ENCODE measurements at regions not wholly inside any gene's neighbourhood (a gene's known extent, or its start where the extent isn't known, plus 50 kb on each side); places are given as distances from the start of the nearest gene placed in this dataset.

DNA sequence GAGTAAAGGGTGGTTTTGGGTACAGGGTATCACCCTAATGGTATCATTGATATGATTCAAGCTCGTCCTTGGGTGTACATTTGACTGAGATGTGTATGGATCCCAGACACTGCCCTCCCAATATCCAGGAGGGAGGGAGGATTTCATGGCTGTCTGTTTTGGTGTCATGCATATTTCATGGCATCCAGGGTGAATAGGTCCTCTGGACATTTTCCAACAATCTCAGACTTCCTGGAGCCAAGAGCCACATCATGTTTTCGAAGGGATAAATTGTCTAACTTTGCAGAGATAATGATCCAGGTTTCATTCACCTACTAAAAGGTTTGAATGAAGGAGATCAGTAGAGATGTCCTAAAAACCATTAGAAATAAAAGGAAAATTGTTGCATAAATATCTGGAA, 431.9 kb downstream of the SHISA9 start:
- no peak overlapping the region for H2AK5ac ChIP-seq (ENCODE audit: insufficient read length, low read length)
- H3K23me2 ChIP-seq (ENCODE audit: insufficient read length, low read depth, low read length, poor library complexity, severe bottlenecking) = no peaks in the 10 kb centered on the region
- Mint-ChIP-seq H3K9me3 (no peaks in the 10 kb centered on the region; a peak in 2 of 5 replicates), H3K27ac (no peak overlapping the region), H3K27me3 (ENCODE audit: low read depth) (no peaks in the 10 kb centered on the region; the same call in none of the 2 replicates), H3K4me3 (no peak overlapping the region), H3K36me3 (ENCODE audit: insufficient read depth in 1 of 3, low read depth in 3 of 3) (peaks cover 0 to 9% (median 0%) of the 10 kb centered on the region in 3 experiments; a peak in 3 of 7 replicates), H3K4me1 (peaks cover 28 to 34% of the 10 kb centered on the region in 2 experiments)
- H4K20me1 ChIP-seq (ENCODE audit: control insufficient read depth, insufficient read depth, insufficient read length) = no peaks in the 10 kb centered on the region
- H4K5ac ChIP-seq (ENCODE audit: insufficient read length, low read depth, low read length) = no peak overlapping the region
- no peak overlapping the region for H4K8ac ChIP-seq (replicated peaks; ENCODE audit: insufficient read length, low read depth, low read length)
- no peak overlapping the region for H3K23ac ChIP-seq (ENCODE audit: insufficient read length, low read depth, low read length)
- H3K27ac ChIP-seq (ENCODE audit: insufficient read length, low read depth, low read length) = no peak overlapping the region
- no peaks in the 10 kb centered on the region for H3K79me1 ChIP-seq (ENCODE audit: insufficient read depth, low read depth, low read length, poor library complexity, severe bottlenecking)
- H2BK20ac ChIP-seq (ENCODE audit: low read depth, low read length, poor library complexity, severe bottlenecking) = no peak overlapping the region
- H3K56ac ChIP-seq (ENCODE audit: insufficient read length, low read depth, low read length) = no peak overlapping the region
- H3K14ac ChIP-seq (ENCODE audit: insufficient read depth, low read length) = no peak overlapping the region
- H3K9ac ChIP-seq (ENCODE audit: extremely low read depth, insufficient read length, low read length) = no peak overlapping the region
- no peak overlapping the region for H2BK5ac ChIP-seq (ENCODE audit: insufficient read length, low read length)
- H2BK12ac ChIP-seq (ENCODE audit: insufficient read length, low read depth, low read length) = no peak overlapping the region
- WGBS (ENCODE audit: extremely low coverage, insufficient read length, low lambda C conversion rate) = no CpG with 5 or more reads among the region's 2 CpGs
- no peak for DNase-seq
- H3K4me1 ChIP-seq (ENCODE audit: insufficient read depth, low read length) = peaks cover 4% of the 10 kb centered on the region; the same call in 1 of the 2 replicates
- no peak overlapping the region for H4K91ac ChIP-seq (ENCODE audit: insufficient read length, low read depth, low read length)
- H3K4ac ChIP-seq (ENCODE audit: low read depth, low read length) = no peak overlapping the region
- H3K4me2 ChIP-seq (ENCODE audit: insufficient read depth, insufficient read length, low read length) = no peak overlapping the region
- H2BK15ac ChIP-seq (ENCODE audit: low read depth, low read length) = no peak overlapping the region
- H2BK120ac ChIP-seq (ENCODE audit: low read depth, low read length, poor library complexity, severe bottlenecking) = no peak overlapping the region
- no peaks in the 10 kb centered on the region for H3K27me3 ChIP-seq (ENCODE audit: insufficient read depth, low read length)
- H2AFZ ChIP-seq (ENCODE audit: low read length) = no peak overlapping the region
- no peaks in the 10 kb centered on the region for H3K79me2 ChIP-seq (ENCODE audit: insufficient read depth, low read length)
- H3K9me3 ChIP-seq (ENCODE audit: control insufficient read depth, low read depth, low read length) = no peaks in the 10 kb centered on the region
- no peak overlapping the region for H3T11ph ChIP-seq (ENCODE audit: low read length)
- no peak for TF ChIP-seq CTCF (conservative IDR thresholded peaks at IDR 0.05)
- no peak overlapping the region for H3K18ac ChIP-seq (ENCODE audit: insufficient read length, low read depth, low read length)
